PC-3 (cell line): ENCODE measurements at regions not wholly inside any gene's neighbourhood (a gene's known extent, or its start where the extent isn't known, plus 50 kb on each side); places are given as distances from the start of the nearest gene placed in this dataset.

Source experiments
- CTCF ChIP-seq: fragments of 300-600 bp; sonication (generic); conservative IDR thresholded peaks from 2 replicates; pipeline ENCODE4 v1.5.1; 2017; ENCODE audit warnings: antibody characterized with exemption, low read depth, mild to moderate bottlenecking, low read length
- EZH2 ChIP-seq: fragments of 300-600 bp; sonication (generic); IDR thresholded peaks from one replicate; pipeline ENCODE4 v1.6.1; 2017; ENCODE audit warnings: antibody characterized with exemption, mild to moderate bottlenecking, low read length; ENCODE audit not compliant: unreplicated experiment
- EZH2phosphoT487 ChIP-seq: fragments of 300-600 bp; sonication (generic); IDR thresholded peaks from 2 replicates; pipeline ENCODE4 v1.6.1; 2018; ENCODE audit warnings: mild to moderate bottlenecking, antibody characterized with exemption, low read length, borderline replicate concordance

GRCh38 chr21:35520302-35520701 lies 471.2 kb upstream of the RUNX1 start:
- no peak for TF ChIP-seq CTCF
- TF ChIP-seq EZH2: no peak
- TF ChIP-seq EZH2phosphoT487: no peak
